ENCODE measurements at regions not wholly inside any gene's neighbourhood (a gene's known extent, or its start where the extent isn't known, plus 50 kb on each side); places are given as distances from the start of the nearest gene placed in this dataset.
"Not testable (repeated sequence)": the region's sequence is repeated elsewhere in the genome, so short reads cannot be mapped to it uniquely, and the experiment has no call there.

DNA sequence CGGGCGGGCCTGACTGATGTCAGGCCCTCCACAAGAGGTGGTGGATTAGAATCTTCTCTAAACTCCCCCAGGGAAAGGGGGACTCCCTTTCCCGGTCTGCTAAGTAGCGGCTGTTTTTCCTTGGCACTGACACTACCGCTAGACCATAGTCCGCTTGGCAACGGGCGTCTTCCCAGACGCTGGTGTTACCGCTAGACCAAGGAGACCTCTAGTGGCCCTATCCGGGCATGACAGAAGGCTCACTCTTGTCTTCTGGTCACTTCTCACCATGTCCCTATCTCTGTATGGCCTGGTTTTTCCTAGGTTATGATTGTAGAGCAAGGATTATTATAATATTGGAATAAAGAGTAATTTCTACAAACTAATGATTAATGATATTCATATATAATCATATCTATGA is 318.2 kb upstream of the DKK2 start:
- TF ChIP-seq, protein P1, sequence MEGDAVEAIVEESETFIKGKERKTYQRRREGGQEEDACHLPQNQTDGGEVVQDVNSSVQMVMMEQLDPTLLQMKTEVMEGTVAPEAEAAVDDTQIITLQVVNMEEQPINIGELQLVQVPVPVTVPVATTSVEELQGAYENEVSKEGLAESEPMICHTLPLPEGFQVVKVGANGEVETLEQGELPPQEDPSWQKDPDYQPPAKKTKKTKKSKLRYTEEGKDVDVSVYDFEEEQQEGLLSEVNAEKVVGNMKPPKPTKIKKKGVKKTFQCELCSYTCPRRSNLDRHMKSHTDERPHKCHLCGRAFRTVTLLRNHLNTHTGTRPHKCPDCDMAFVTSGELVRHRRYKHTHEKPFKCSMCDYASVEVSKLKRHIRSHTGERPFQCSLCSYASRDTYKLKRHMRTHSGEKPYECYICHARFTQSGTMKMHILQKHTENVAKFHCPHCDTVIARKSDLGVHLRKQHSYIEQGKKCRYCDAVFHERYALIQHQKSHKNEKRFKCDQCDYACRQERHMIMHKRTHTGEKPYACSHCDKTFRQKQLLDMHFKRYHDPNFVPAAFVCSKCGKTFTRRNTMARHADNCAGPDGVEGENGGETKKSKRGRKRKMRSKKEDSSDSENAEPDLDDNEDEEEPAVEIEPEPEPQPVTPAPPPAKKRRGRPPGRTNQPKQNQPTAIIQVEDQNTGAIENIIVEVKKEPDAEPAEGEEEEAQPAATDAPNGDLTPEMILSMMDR (conservative IDR thresholded peaks at IDR 0.05 in 1 of 2, IDR thresholded peaks at IDR 0.05 in 1 of 2; ENCODE audit: extremely low read depth in 1 of 2, insufficient read depth in 1 of 2, low read depth in 1 of 2, low read length in 2 of 2): peak in 1 of 2 donors; percentile 24
- not testable (repeated sequence) for TF ChIP-seq EZH2 (IDR thresholded peaks at IDR 0.05; ENCODE audit: borderline replicate concordance, low read length)

Measured in mammary epithelial cell (primary cell).